HG03108 (cell line): ENCODE measurements at regions not wholly inside any gene's neighbourhood (a gene's known extent, or its start where the extent isn't known, plus 50 kb on each side); places are given as distances from the start of the nearest gene placed in this dataset.

Experiments used
- ATAC-seq: cut with Tn5 transposase; IDR thresholded peaks from one replicate; pipeline ENCODE4 v1.9.1; 2021; ENCODE audit warnings: moderate library complexity; ENCODE audit not compliant: unreplicated experiment

GRCh38 chr5:20601678-20602100, 613.7 kb upstream of the CDH18 start:
- no peak for ATAC-seq

- no peak for ATAC-seq
Measured at GRCh38 chr5:20590356-20590755, 602.4 kb upstream of the CDH18 start.

GRCh38 chr5:20575571-20575970, 587.6 kb upstream of the CDH18 start:
- ATAC-seq = no peak

- no peak for ATAC-seq
Measured at GRCh38 chr5:20574576-20574975, 586.6 kb upstream of the CDH18 start.

GRCh38 chr5:20572614-20573013, 584.6 kb upstream of the CDH18 start:
- no peak for ATAC-seq

GRCh38 chr5:20570486-20570885, 582.5 kb upstream of the CDH18 start:
- no peak for ATAC-seq

- ATAC-seq = no peak
Measured at GRCh38 chr5:20562544-20562943, 574.5 kb upstream of the CDH18 start.

GRCh38 chr5:20559845-20560244, 571.8 kb upstream of the CDH18 start:
- ATAC-seq = no peak

GRCh38 chr5:20556115-20556763, 568.2 kb upstream of the CDH18 start:
- ATAC-seq = no peak

GRCh38 chr5:20555034-20555433, 567.0 kb upstream of the CDH18 start:
- ATAC-seq = no peak

- ATAC-seq = no peak
Measured at GRCh38 chr5:20554001-20554400, 566.0 kb upstream of the CDH18 start.

- ATAC-seq = no peak
Measured at GRCh38 chr5:20537911-20538703, 550.1 kb upstream of the CDH18 start.

- ATAC-seq = no peak
Measured at GRCh38 chr5:20536813-20537212, 548.8 kb upstream of the CDH18 start.

- ATAC-seq = no peak
Measured at GRCh38 chr5:20536341-20536740, 548.3 kb upstream of the CDH18 start.

GRCh38 chr5:20528471-20528870, 540.5 kb upstream of the CDH18 start:
- no peak for ATAC-seq

- ATAC-seq = no peak
Measured at GRCh38 chr5:20524991-20525529, 537.1 kb upstream of the CDH18 start.

- ATAC-seq = no peak
Measured at GRCh38 chr5:20522905-20523482, 535.0 kb upstream of the CDH18 start.

- ATAC-seq = no peak
Measured at GRCh38 chr5:20515606-20516005, 527.6 kb upstream of the CDH18 start.

GRCh38 chr5:20514145-20514544, 526.1 kb upstream of the CDH18 start:
- no peak for ATAC-seq

- no peak for ATAC-seq
Measured at GRCh38 chr5:20500546-20500945, 512.5 kb upstream of the CDH18 start.

- ATAC-seq = no peak
Measured at GRCh38 chr5:20498926-20499325, 510.9 kb upstream of the CDH18 start.

- no peak for ATAC-seq
Measured at GRCh38 chr5:20498102-20498501, 510.1 kb upstream of the CDH18 start.
